ENCODE measurements at regions not wholly inside any gene's neighbourhood (a gene's known extent, or its start where the extent isn't known, plus 50 kb on each side); places are given as distances from the start of the nearest gene placed in this dataset.

- no peak overlapping the region for H3K4me3 ChIP-seq (ENCODE audit: control insufficient read depth, low read depth, low read length)
- no peak for TF ChIP-seq CTCF (IDR thresholded peaks at IDR 0.05; ENCODE audit: control insufficient read depth, insufficient read depth, low read depth, low read length, missing control alignments)
- no peak for DNase-seq (ENCODE audit: low read depth)
Measured at GRCh38 chr1:221900678-221901077, 158.8 kb upstream of the DUSP10 start.

- TF ChIP-seq CTCF (IDR thresholded peaks at IDR 0.05; ENCODE audit: control insufficient read depth, insufficient read depth, low read depth, low read length, missing control alignments): no peak
- no peak overlapping the region for H3K4me3 ChIP-seq (ENCODE audit: control insufficient read depth, low read depth, low read length)
- DNase-seq (ENCODE audit: low read depth): peak; percentile 54
Measured at GRCh38 chr1:221897321-221897721, 155.4 kb upstream of the DUSP10 start.

- no peak for TF ChIP-seq CTCF (IDR thresholded peaks at IDR 0.05; ENCODE audit: control insufficient read depth, insufficient read depth, low read depth, low read length, missing control alignments)
- no peak overlapping the region for H3K4me3 ChIP-seq (ENCODE audit: control insufficient read depth, low read depth, low read length)
- no peak for DNase-seq (ENCODE audit: low read depth)
Measured at GRCh38 chr1:221892301-221892830, 150.5 kb upstream of the DUSP10 start.

- no peak for DNase-seq (ENCODE audit: low read depth)
- no peak for TF ChIP-seq CTCF (IDR thresholded peaks at IDR 0.05; ENCODE audit: control insufficient read depth, insufficient read depth, low read depth, low read length, missing control alignments)
- no peak overlapping the region for H3K4me3 ChIP-seq (ENCODE audit: control insufficient read depth, low read depth, low read length)
Measured at GRCh38 chr1:221891708-221892107, 149.8 kb upstream of the DUSP10 start.

GRCh38 chr1:221888801-221889200, 146.9 kb upstream of the DUSP10 start:
- no peak for TF ChIP-seq CTCF (IDR thresholded peaks at IDR 0.05; ENCODE audit: control insufficient read depth, insufficient read depth, low read depth, low read length, missing control alignments)
- no peak overlapping the region for H3K4me3 ChIP-seq (ENCODE audit: control insufficient read depth, low read depth, low read length)
- DNase-seq (ENCODE audit: low read depth): no peak

GRCh38 chr1:221888218-221888617, 146.3 kb upstream of the DUSP10 start:
- no peak for DNase-seq (ENCODE audit: low read depth)
- H3K4me3 ChIP-seq (ENCODE audit: control insufficient read depth, low read depth, low read length): no peak overlapping the region
- TF ChIP-seq CTCF (IDR thresholded peaks at IDR 0.05; ENCODE audit: control insufficient read depth, insufficient read depth, low read depth, low read length, missing control alignments): no peak

- DNase-seq (ENCODE audit: low read depth): no peak
- no peak overlapping the region for H3K4me3 ChIP-seq (ENCODE audit: control insufficient read depth, low read depth, low read length)
- no peak for TF ChIP-seq CTCF (IDR thresholded peaks at IDR 0.05; ENCODE audit: control insufficient read depth, insufficient read depth, low read depth, low read length, missing control alignments)
Measured at GRCh38 chr1:221887758-221888157, 145.9 kb upstream of the DUSP10 start.

Data from AG09309 (cell line).